Lower lobe of right lung (tissue), 2 donors: ENCODE measurements at regions not wholly inside any gene's neighbourhood (a gene's known extent, or its start where the extent isn't known, plus 50 kb on each side); places are given as distances from the start of the nearest gene placed in this dataset.

Experiments
- ATAC-seq, 2 donors: fragments of 200-7000 bp; cut with Tn5 transposase; one replicate each; pipeline ENCODE4 v1.9.1; 2020 to 2022; ENCODE audit warnings: mild to moderate bottlenecking in 2 of 2, moderate library complexity in 2 of 2
- DNase-seq: peaks from one replicate; pipeline ENCODE4 v3.0.0-alpha.2; 2020
- H3K27ac ChIP-seq: fragments of 200-600 bp; one replicate; pipeline ENCODE4 v1.8.0; 2022
- H3K27me3 ChIP-seq: fragments of 200-600 bp; one replicate; pipeline ENCODE4 v1.8.0; 2022; ENCODE audit warnings: low read depth
- H3K36me3 ChIP-seq: fragments of 200-600 bp; one replicate; pipeline ENCODE4 v1.8.0; 2022; ENCODE audit warnings: mild to moderate bottlenecking
- H3K4me1 ChIP-seq: fragments of 200-600 bp; one replicate; pipeline ENCODE4 v1.8.0; 2022
- H3K4me3 ChIP-seq: fragments of 200-600 bp; one replicate; pipeline ENCODE4 v1.8.0; 2022; ENCODE audit warnings: mild to moderate bottlenecking
- H3K9me3 ChIP-seq: fragments of 200-600 bp; one replicate; pipeline ENCODE4 v1.8.0; 2022
- intact Hi-C: fragments of 100-400 bp; cut with DNase I; formaldehyde crosslinking; loops from one replicate; pipeline ENCODE4 v1.11.0; 2022
- TF ChIP-seq, protein P1 (sequence below): fragments of 200-600 bp; IDR thresholded peaks from one replicate; pipeline ENCODE4 v1.8.0; 2022; ENCODE audit warnings: antibody characterized with exemption, mild to moderate bottlenecking
- donor health status: DM: no; HTN: yes; CAD: no; lungs with severe emphysema.

DNA sequence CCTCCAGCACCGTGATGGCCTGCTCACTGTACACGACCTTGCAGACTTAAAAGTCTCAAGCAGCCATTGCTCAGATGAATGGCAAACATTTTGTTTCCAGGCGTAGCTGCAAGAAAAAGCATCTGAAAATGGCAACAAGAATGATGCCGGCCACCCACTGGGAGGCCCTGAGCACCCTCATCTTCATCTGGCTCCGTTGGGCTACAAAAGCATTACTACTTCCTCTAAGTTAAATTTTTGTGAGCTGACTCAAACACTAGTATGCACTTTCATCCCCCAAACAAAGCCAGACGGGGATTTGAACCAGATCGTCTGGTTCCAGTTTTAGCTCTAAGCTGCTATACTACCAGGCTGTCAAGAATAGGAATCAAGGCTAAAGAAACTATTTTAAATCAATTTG lies 116.6 kb upstream of the CDK1 start:
- Histone ChIP-seq H3K9me3 (no peaks in the 10 kb centered on the region), H3K27ac (peak overlapping the region; percentile 64), H3K4me1 (peaks cover 12% of the 10 kb centered on the region), H3K4me3 (no peak overlapping the region), H3K36me3 (no peaks in the 10 kb centered on the region), H3K27me3 (no peaks in the 10 kb centered on the region)
- peak; percentile 40 to 58 for ATAC-seq
- DNase-seq = no peak
- intact Hi-C loops = no loop called here
- TF ChIP-seq, protein P1, sequence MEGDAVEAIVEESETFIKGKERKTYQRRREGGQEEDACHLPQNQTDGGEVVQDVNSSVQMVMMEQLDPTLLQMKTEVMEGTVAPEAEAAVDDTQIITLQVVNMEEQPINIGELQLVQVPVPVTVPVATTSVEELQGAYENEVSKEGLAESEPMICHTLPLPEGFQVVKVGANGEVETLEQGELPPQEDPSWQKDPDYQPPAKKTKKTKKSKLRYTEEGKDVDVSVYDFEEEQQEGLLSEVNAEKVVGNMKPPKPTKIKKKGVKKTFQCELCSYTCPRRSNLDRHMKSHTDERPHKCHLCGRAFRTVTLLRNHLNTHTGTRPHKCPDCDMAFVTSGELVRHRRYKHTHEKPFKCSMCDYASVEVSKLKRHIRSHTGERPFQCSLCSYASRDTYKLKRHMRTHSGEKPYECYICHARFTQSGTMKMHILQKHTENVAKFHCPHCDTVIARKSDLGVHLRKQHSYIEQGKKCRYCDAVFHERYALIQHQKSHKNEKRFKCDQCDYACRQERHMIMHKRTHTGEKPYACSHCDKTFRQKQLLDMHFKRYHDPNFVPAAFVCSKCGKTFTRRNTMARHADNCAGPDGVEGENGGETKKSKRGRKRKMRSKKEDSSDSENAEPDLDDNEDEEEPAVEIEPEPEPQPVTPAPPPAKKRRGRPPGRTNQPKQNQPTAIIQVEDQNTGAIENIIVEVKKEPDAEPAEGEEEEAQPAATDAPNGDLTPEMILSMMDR = no peak

DNA sequence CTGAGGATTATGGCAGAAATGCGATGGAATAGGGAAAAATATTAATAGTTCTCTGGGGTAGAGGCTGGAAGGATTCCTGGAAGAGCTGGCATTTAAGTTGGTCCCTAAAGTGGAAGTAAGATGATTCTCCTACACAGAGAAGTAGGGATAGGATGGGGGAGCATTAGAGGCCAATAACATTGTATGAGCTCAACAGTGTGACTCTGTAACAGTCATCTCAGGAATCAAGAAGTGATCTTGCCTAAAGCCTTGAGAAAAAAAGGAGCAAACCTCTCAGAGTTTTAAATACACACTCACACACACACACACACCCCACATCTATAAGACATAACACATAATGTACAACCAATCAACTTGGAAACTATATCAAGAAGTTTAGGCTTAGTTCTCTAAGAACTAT lies 117.7 kb upstream of the CDK1 start:
- peaks cover 12% of the 10 kb centered on the region for H3K4me1 ChIP-seq
- DNase-seq (no peak), ATAC-seq (no peak)
- no peak overlapping the region for H3K27ac ChIP-seq
- TF ChIP-seq, protein P1 = no peak
- no peaks in the 10 kb centered on the region for H3K27me3 ChIP-seq
- no peak overlapping the region for H3K4me3 ChIP-seq
- intact Hi-C loops = no loop called here
- no peaks in the 10 kb centered on the region for H3K9me3 ChIP-seq
- H3K36me3 ChIP-seq = no peaks in the 10 kb centered on the region

DNA sequence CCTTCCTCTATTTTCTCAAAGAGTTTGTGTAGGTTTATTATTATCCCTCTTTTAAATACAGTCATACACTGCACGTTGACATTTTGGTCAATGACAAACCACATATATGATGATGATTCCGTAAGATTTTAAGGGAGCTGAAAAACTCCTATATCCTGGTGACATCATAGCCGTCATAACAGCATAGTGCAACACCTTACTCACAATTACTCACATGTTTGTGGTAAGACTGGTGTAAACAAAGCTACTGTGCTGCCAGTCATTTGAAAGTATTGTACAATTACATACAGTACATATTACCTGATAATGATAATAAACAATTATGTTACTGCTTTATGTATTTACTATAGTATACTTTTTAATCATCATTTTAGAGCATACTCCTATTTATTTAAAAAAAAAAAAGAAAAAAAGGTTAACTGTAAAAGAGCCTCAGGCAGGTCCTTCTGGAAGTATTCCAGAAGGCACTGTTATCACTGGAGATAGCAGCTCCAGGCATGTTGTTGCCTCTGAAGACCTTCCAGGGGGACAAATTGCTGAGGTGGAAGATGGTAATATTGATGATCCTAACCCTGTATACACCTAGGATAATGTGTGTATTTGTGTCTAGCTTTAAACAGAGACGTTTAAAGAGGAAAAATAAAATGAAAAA lies 123.3 kb upstream of the CDK1 start:
- Histone ChIP-seq H3K36me3 (no peaks in the 10 kb centered on the region), H3K27ac (no peak overlapping the region), H3K9me3 (no peaks in the 10 kb centered on the region), H3K4me3 (no peak overlapping the region), H3K27me3 (no peaks in the 10 kb centered on the region), H3K4me1 (peaks cover 3% of the 10 kb centered on the region)
- TF ChIP-seq, protein P1 = no peak
- no peak for DNase-seq
- intact Hi-C loops = no loop called here
- no peak for ATAC-seq

DNA sequence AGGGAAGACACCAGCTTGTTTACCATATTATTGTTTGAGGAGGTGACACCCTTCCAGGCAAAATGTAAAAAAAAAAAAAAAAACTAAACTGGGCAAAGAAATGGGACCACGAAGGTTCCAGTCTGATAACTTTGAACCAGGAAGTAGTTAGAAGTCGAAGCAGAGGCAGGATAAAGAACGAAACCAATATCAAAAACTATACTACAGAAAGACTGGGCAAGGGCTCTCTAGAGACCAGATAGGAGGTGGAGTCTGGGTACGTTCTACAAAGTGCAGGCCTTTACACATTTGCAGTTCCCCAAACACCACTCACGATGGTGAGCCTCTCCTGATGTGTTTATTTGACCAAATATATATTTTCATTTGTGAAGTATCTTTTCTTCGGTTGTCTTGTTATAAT lies 125.7 kb upstream of the CDK1 start:
- no peaks in the 10 kb centered on the region for H3K27me3 ChIP-seq
- intact Hi-C loops = no loop called here
- H3K27ac ChIP-seq = no peak overlapping the region
- TF ChIP-seq, protein P1 = no peak
- DNase-seq (no peak), ATAC-seq (no peak)
- H3K4me1 ChIP-seq = peaks cover 3% of the 10 kb centered on the region
- no peak overlapping the region for H3K4me3 ChIP-seq
- no peaks in the 10 kb centered on the region for H3K36me3 ChIP-seq
- no peaks in the 10 kb centered on the region for H3K9me3 ChIP-seq

DNA sequence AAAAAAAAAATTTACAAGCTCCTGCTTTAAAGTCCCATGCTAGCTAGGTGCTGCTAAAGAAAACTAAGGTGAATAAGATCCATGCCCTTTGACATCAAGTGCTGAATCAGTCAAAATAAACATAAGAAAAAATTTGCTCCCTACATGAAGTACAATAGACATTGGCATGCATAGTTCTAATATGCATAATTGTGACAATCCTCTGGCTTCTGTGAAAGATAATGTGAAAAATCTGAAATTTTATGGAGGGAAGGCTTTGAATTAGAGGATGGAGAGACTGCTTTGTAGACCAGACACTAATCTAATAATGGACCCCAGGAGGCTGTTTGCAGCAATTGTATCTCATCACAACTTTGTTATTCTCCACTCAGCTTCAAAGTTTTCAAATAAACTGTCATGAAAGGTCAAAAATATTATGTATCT lies 127.9 kb upstream of the CDK1 start:
- H3K27me3 ChIP-seq = no peaks in the 10 kb centered on the region
- H3K4me3 ChIP-seq = no peak overlapping the region
- peaks cover 3% of the 10 kb centered on the region for H3K4me1 ChIP-seq
- TF ChIP-seq, protein P1 = no peak
- no peak overlapping the region for H3K27ac ChIP-seq
- H3K36me3 ChIP-seq = no peaks in the 10 kb centered on the region
- ATAC-seq (no peak), DNase-seq (no peak)
- no peaks in the 10 kb centered on the region for H3K9me3 ChIP-seq
- intact Hi-C loops = no loop called here
